Esophagus muscularis mucosa (tissue), 4 donors: ENCODE measurements at regions not wholly inside any gene's neighbourhood (a gene's known extent, or its start where the extent isn't known, plus 50 kb on each side); places are given as distances from the start of the nearest gene placed in this dataset.

ENCODE experiments used
- CTCF ChIP-seq, 3 experiments: fragments of 200-600 bp in 2 of 3; fragments of 450-650 bp in 1 of 3; sonication (generic) in 2 of 3; IDR thresholded peaks; one replicate each; pipeline ENCODE4 v1.5.1; 2017 to 2019; ENCODE audit warnings: antibody characterized with exemption in 3 of 3, mild to moderate bottlenecking in 2 of 3, moderate library complexity in 1 of 3
- EP300 ChIP-seq: sonication (generic); formaldehyde crosslinking; IDR thresholded peaks from one replicate; pipeline ENCODE4 v1.6.1; 2017; ENCODE audit warnings: antibody characterized with exemption
- POLR2A ChIP-seq: fragments of 450-650 bp; IDR thresholded peaks from one replicate; pipeline ENCODE4 v1.6.1; 2017; ENCODE audit warnings: antibody characterized with exemption, moderate library complexity, mild to moderate bottlenecking, low read depth

DNA sequence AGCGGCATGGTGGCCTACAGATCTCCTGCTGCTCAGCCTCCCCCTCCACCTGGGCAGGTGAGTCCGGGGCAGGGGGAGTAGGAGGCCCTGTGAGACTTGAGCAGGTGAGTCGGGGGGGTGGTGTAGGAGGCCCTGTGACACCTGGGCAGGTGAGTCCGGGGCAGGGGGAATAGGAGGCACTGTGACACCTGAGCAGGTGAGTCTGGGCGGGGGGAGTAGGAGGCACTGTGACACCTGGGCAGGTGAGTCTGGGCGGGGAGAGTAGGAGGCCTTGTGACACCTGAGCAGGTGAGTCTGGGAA lies 299.3 kb downstream of the BRD1 start:
- TF ChIP-seq CTCF (IDR thresholded peaks at IDR 0.05) (no peak), EP300 (no peak), POLR2A (no peak)
